Astrocyte (in vitro differentiated cells and primary cell): ENCODE measurements at regions not wholly inside any gene's neighbourhood (a gene's known extent, or its start where the extent isn't known, plus 50 kb on each side); places are given as distances from the start of the nearest gene placed in this dataset.

Experiments used
- CTCF ChIP-seq: IDR thresholded peaks from 2 replicates; pipeline ENCODE4 v1.5.1; 2011; ENCODE audit warnings: low read depth, mild to moderate bottlenecking, inconsistent platforms, low read length, moderate library complexity; ENCODE audit not compliant: insufficient read depth
- EZH2 ChIP-seq: IDR thresholded peaks from 2 replicates; pipeline ENCODE4 v1.6.1; 2012; ENCODE audit warnings: mild to moderate bottlenecking, low read length, inconsistent platforms; ENCODE audit not compliant: insufficient read depth

GRCh38 chr14:61950340-61950739 lies 188.1 kb downstream of the SNAPC1 start:
- TF ChIP-seq CTCF (no peak), EZH2 (no peak)
